ENCODE measurements at regions not wholly inside any gene's neighbourhood (a gene's known extent, or its start where the extent isn't known, plus 50 kb on each side); places are given as distances from the start of the nearest gene placed in this dataset.

- no TSS peak for BruUV-seq (replicated peaks)
- ATAC-seq (ENCODE audit: low read depth) = no peak
These were observed 96.4 kb upstream of the BACE2 start for GRCh38 chr21:41071258-41072171.

More at GRCh38 chr21:41071258-41072171, 96.4 kb upstream of the BACE2 start:
- ChIA-PET POLR2A (ENCODE audit: unreplicated experiment) (no interaction called here), CTCF (interaction anchor here (1.3 kb wide), 1 partner anchor 17 kb away, joined by 4 read pairs; no protein-coding TSS in a partner anchor)
- intact Hi-C loops (cut with micrococcal nuclease) (no loop called here), dilution Hi-C loops (cut with HindIII; ENCODE audit: low sequenced_read_pairs, unreplicated experiment) (no loop called here), in situ Hi-C loops (cut with MboI; ENCODE audit: low sequenced_read_pairs) (no loop called here)
- H3K4ac ChIP-seq (ENCODE audit: low read depth, low read length) = no peak overlapping the region
- H4K91ac ChIP-seq (ENCODE audit: insufficient read depth, low read depth, low read length) = no peak overlapping the region
- TF ChIP-seq CEBPB (IDR thresholded peaks at IDR 0.05; ENCODE audit: low read depth, low read length) = no peak
- no peak for TF ChIP-seq NFE2L2 (IDR thresholded peaks at IDR 0.05; ENCODE audit: low read depth, low read length)
- TF ChIP-seq CHD1 (IDR thresholded peaks at IDR 0.05; ENCODE audit: low read depth, low read length) = no peak
- no peak for TF ChIP-seq RFX5 (IDR thresholded peaks at IDR 0.05; ENCODE audit: low read depth, low read length)
- no peak for TF ChIP-seq RCOR1 (IDR thresholded peaks at IDR 0.05; ENCODE audit: insufficient replicate concordance, low read length)
- TF ChIP-seq FOS (IDR thresholded peaks at IDR 0.05; ENCODE audit: low read depth, low read length) = no peak
- no peak for TF ChIP-seq SMC3 (IDR thresholded peaks at IDR 0.05; ENCODE audit: low read depth, low read length)
- TF ChIP-seq MXI1 (IDR thresholded peaks at IDR 0.05; ENCODE audit: borderline replicate concordance, low read depth, low read length) = no peak
- TF ChIP-seq MAFK (IDR thresholded peaks at IDR 0.05; ENCODE audit: low read depth, low read length) = no peak
- TF ChIP-seq CTCF (conservative IDR thresholded peaks at IDR 0.05; ENCODE audit: low read depth, low read length) = no peak
- TF ChIP-seq MAZ (IDR thresholded peaks at IDR 0.05; ENCODE audit: borderline replicate concordance, low read depth, low read length) = no peak
- TF ChIP-seq BHLHE40 (IDR thresholded peaks at IDR 0.05; ENCODE audit: low read depth, low read length) = no peak
- no peak for TF ChIP-seq USF2 (IDR thresholded peaks at IDR 0.05; ENCODE audit: low read depth, low read length)
- peaks cover 13% of the 10 kb centered on the region; the same call in 1 of the 2 replicates for H3K9me3 ChIP-seq (ENCODE audit: control insufficient read depth, insufficient read depth, low read length)
- no peak overlapping the region for H4K5ac ChIP-seq (ENCODE audit: low read depth, low read length)
- H2BK15ac ChIP-seq (ENCODE audit: low read depth, low read length) = no peak overlapping the region
- no peak overlapping the region for H2AK5ac ChIP-seq (ENCODE audit: low read depth, low read length)
- no peaks in the 10 kb centered on the region for H3K4me1 ChIP-seq (ENCODE audit: control insufficient read depth, insufficient read depth, low read length)
- H3K56ac ChIP-seq (ENCODE audit: extremely low read depth, insufficient read depth, low read length) = no peak overlapping the region
- H3K36me3 ChIP-seq (ENCODE audit: control insufficient read depth, insufficient read depth, low read length) = no peaks in the 10 kb centered on the region
- no peak overlapping the region for H3K9ac ChIP-seq (ENCODE audit: low read depth, low read length)
- H3K23ac ChIP-seq (ENCODE audit: low read depth, low read length) = no peak overlapping the region
- no peak overlapping the region for H3K14ac ChIP-seq (replicated peaks; ENCODE audit: low read depth, low read length)
- no peak overlapping the region for H3K4me2 ChIP-seq (ENCODE audit: low read depth, low read length)
- no peak overlapping the region for H3K18ac ChIP-seq (ENCODE audit: low read depth, low read length)
- no peaks in the 10 kb centered on the region for H4K20me1 ChIP-seq (ENCODE audit: insufficient read depth, low read length)
- no peak overlapping the region for H2BK5ac ChIP-seq (ENCODE audit: low read depth, low read length, poor library complexity, severe bottlenecking)
- H2AK9ac ChIP-seq (replicated peaks; ENCODE audit: low read depth, low read length, poor library complexity) = no peak overlapping the region
- DNase-seq = no peak
- H3K9me1 ChIP-seq (ENCODE audit: insufficient read depth, low read length) = no peaks in the 10 kb centered on the region
- H3K27me3 ChIP-seq (ENCODE audit: control insufficient read depth, insufficient read depth, low read length) = no peaks in the 10 kb centered on the region
- WGBS, 2 experiments (ENCODE audit: extremely low coverage in 2 of 2, insufficient read length in 1 of 2) = 0% methylated on average over 1 of the region's 11 CpGs; no CpG with 5 or more reads in 1 of the 2 experiments
- H3K79me1 ChIP-seq (ENCODE audit: low read depth in 1 of 2, low read length in 2 of 2) = no peaks in the 10 kb centered on the region
- no peak overlapping the region for H2BK20ac ChIP-seq (ENCODE audit: low read depth, low read length)
- no peak overlapping the region for H3K27ac ChIP-seq (ENCODE audit: insufficient read depth, low read length)
- H2AFZ ChIP-seq (replicated peaks; ENCODE audit: low read length, poor library complexity) = no peak overlapping the region
- no peak overlapping the region for H4K8ac ChIP-seq (ENCODE audit: low read depth in 2 of 2, low read length in 2 of 2)
- no peak overlapping the region for H3K4me3 ChIP-seq (ENCODE audit: insufficient read depth, low read depth, low read length)
- H2BK120ac ChIP-seq (ENCODE audit: low read depth, low read length) = no peak overlapping the region
